ENCODE measurements at regions not wholly inside any gene's neighbourhood (a gene's known extent, or its start where the extent isn't known, plus 50 kb on each side); places are given as distances from the start of the nearest gene placed in this dataset.

GRCh38 chr7:17631061-17631460 is 309.2 kb downstream of the SNX13 start:
- ChIA-PET CTCF (no interaction called here), POLR2A (no interaction called here), RAD21 (ENCODE audit: low non-redundant PET in 1 of 2, low total read pairs in 2 of 2, uncharacterized antibody in 2 of 2, unreplicated experiment in 2 of 2) (no interaction called here)
- Histone ChIP-seq H4K20me1 (ENCODE audit: insufficient read depth) (no peaks in the 10 kb centered on the region), H3K4me3 (replicated peaks in 1 of 2; ENCODE audit: low read depth in 1 of 2, low read length in 2 of 2) (no peak overlapping the region), H3K27ac (ENCODE audit: low read depth, low read length) (no peak overlapping the region), H3K36me3 (ENCODE audit: control insufficient read depth in 1 of 2, insufficient read depth in 2 of 2, low read length in 2 of 2) (no peaks in the 10 kb centered on the region), H2AFZ (ENCODE audit: low read depth, low read length, poor library complexity, severe bottlenecking) (no peak overlapping the region), H3K9me2 (ENCODE audit: insufficient read depth) (no peaks in the 10 kb centered on the region), H3K4me2 (ENCODE audit: low read length) (no peak overlapping the region), H3K27me3 (ENCODE audit: insufficient read depth, low read length) (no peaks in the 10 kb centered on the region), H3K9me3 (ENCODE audit: control insufficient read depth in 1 of 2, insufficient read depth in 1 of 2, low read depth in 1 of 2, low read length in 2 of 2) (no peaks in the 10 kb centered on the region), H3K4me1 (ENCODE audit: control insufficient read depth in 1 of 2, insufficient read depth in 2 of 2, low read length in 2 of 2) (peaks cover 3 to 10% of the 10 kb centered on the region in 2 experiments; a peak in 3 of 4 replicates), H3K79me2 (ENCODE audit: insufficient read depth, low read length) (no peaks in the 10 kb centered on the region), H3K9ac (ENCODE audit: low read length) (no peak overlapping the region)
- no TSS peak for BruUV-seq (replicated peaks)
- no peak for TF ChIP-seq MAX (IDR thresholded peaks at IDR 0.05)
- no peak for TF ChIP-seq EZH2 (IDR thresholded peaks at IDR 0.05)
- no peak for TF ChIP-seq ATF3 (IDR thresholded peaks at IDR 0.05)
- no peak for TF ChIP-seq JUND (IDR thresholded peaks at IDR 0.05)
- TF ChIP-seq TCF7L2 (IDR thresholded peaks at IDR 0.05; ENCODE audit: borderline replicate concordance, extremely low read depth, insufficient read depth, insufficient read length): no peak
- no peak for TF ChIP-seq CTCF (IDR thresholded peaks at IDR 0.05 in 2 of 3, conservative IDR thresholded peaks at IDR 0.05 in 1 of 3; ENCODE audit: borderline replicate concordance in 1 of 3, insufficient read depth in 1 of 3, low read depth in 2 of 3, low read length in 2 of 3)
- TF ChIP-seq POLR2A (IDR thresholded peaks at IDR 0.05; ENCODE audit: borderline replicate concordance, extremely low read depth, insufficient read depth, insufficient read length): no peak
- no peak for TF ChIP-seq POLR2AphosphoS5 (IDR thresholded peaks at IDR 0.05; ENCODE audit: low read depth, low read length)
- TF ChIP-seq RAD21 (IDR thresholded peaks at IDR 0.05; ENCODE audit: low read depth): no peak
- TF ChIP-seq EZH2phosphoT487 (IDR thresholded peaks at IDR 0.05; ENCODE audit: borderline replicate concordance): no peak
- intact Hi-C loops (cut with micrococcal nuclease): no loop called here
- no peak for ATAC-seq
- no peak for DNase-seq (ENCODE audit: low read depth, low spot score)
